ENCODE measurements at regions not wholly inside any gene's neighbourhood (a gene's known extent, or its start where the extent isn't known, plus 50 kb on each side); places are given as distances from the start of the nearest gene placed in this dataset.
"Not testable (repeated sequence)": the region's sequence is repeated elsewhere in the genome, so short reads cannot be mapped to it uniquely, and the experiment has no call there.

DNA sequence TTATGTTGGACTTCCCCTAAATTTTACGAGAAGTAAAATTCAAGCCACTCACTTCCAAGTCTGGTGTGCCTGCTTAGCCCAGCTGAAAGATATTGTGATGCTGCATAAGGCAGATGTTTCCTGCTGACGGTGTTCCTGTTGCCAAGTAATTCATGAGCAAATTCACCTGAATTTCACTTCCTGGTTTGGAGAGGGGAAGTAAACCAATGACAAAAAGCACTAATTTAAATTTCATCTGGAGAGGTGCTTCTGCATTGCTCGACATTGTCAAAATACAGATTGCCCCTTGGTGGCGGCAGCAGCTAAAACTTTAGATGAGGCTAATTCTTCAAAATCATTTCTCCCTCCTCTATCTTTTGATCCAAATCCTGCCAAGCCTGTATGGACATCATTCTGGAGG is 281.1 kb downstream of the AACS start:
- no peaks in the 10 kb centered on the region for H3K36me3 Mint-ChIP-seq (ENCODE audit: unreplicated experiment)
- no peaks in the 10 kb centered on the region for H3K4me1 Mint-ChIP-seq (ENCODE audit: unreplicated experiment)
- no peak for DNase-seq (ENCODE audit: extremely low spot score, unreplicated experiment)
- TF ChIP-seq, protein P1, sequence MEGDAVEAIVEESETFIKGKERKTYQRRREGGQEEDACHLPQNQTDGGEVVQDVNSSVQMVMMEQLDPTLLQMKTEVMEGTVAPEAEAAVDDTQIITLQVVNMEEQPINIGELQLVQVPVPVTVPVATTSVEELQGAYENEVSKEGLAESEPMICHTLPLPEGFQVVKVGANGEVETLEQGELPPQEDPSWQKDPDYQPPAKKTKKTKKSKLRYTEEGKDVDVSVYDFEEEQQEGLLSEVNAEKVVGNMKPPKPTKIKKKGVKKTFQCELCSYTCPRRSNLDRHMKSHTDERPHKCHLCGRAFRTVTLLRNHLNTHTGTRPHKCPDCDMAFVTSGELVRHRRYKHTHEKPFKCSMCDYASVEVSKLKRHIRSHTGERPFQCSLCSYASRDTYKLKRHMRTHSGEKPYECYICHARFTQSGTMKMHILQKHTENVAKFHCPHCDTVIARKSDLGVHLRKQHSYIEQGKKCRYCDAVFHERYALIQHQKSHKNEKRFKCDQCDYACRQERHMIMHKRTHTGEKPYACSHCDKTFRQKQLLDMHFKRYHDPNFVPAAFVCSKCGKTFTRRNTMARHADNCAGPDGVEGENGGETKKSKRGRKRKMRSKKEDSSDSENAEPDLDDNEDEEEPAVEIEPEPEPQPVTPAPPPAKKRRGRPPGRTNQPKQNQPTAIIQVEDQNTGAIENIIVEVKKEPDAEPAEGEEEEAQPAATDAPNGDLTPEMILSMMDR (IDR thresholded peaks at IDR 0.05) = no peak
- no peaks in the 10 kb centered on the region for H3K27me3 Mint-ChIP-seq (ENCODE audit: unreplicated experiment)
- H3K27ac Mint-ChIP-seq (ENCODE audit: unreplicated experiment) = no peak overlapping the region
- H3K9me3 Mint-ChIP-seq (ENCODE audit: unreplicated experiment) = no peaks in the 10 kb centered on the region
- H3K4me3 Mint-ChIP-seq (ENCODE audit: unreplicated experiment) = no peak overlapping the region

DNA sequence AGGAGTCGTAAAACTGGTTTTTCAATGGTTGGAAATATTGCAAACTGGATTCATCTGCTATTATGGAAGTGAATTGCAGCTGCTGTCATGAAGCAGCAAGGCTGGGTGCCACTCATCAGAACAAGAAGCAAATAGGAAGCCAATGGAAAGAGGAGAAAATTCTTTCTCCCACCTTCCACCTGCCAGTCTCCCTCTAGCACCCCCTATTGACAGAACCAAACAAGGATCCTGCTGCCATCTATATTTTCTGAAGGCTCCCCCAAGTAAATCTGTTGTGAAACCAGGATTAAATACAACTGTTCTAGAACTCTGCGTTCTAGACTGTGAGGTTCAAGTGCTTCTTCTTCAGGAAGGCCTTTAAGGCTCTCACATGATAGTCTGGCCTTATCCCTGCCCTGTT is 286.6 kb downstream of the AACS start:
- Mint-ChIP-seq H3K4me3 (ENCODE audit: unreplicated experiment) (no peak overlapping the region), H3K27me3 (ENCODE audit: unreplicated experiment) (no peaks in the 10 kb centered on the region), H3K4me1 (ENCODE audit: unreplicated experiment) (no peaks in the 10 kb centered on the region), H3K9me3 (ENCODE audit: unreplicated experiment) (peaks cover 5% of the 10 kb centered on the region), H3K27ac (ENCODE audit: unreplicated experiment) (no peak overlapping the region), H3K36me3 (ENCODE audit: unreplicated experiment) (no peaks in the 10 kb centered on the region)
- TF ChIP-seq, protein P1 (IDR thresholded peaks at IDR 0.05) = no peak
- no peak for DNase-seq (ENCODE audit: extremely low spot score, unreplicated experiment)

DNA sequence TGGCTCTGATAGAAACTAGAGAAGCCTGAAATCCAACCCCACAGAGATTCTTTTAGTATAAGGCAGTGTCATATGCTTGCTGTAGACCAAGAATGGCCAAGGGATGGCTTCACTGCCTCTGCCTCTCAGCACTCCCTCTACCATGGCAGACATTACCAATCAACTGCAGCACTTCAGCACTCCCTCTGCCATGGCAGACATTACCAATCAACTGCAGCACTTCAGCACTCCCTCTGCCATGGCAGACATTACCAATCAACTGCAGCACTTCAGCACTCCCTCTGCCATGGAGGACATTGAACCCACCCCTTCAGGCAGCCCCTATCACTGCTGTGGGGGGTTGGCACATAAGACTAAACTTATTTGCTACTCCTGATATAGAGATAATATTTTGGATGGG is 287.8 kb downstream of the AACS start:
- not testable (repeated sequence) for H3K27ac Mint-ChIP-seq (ENCODE audit: unreplicated experiment); H3K9me3 Mint-ChIP-seq (ENCODE audit: unreplicated experiment); H3K36me3 Mint-ChIP-seq (ENCODE audit: unreplicated experiment); H3K4me1 Mint-ChIP-seq (ENCODE audit: unreplicated experiment); DNase-seq (ENCODE audit: extremely low spot score, unreplicated experiment); H3K27me3 Mint-ChIP-seq (ENCODE audit: unreplicated experiment); H3K4me3 Mint-ChIP-seq (ENCODE audit: unreplicated experiment)

DNA sequence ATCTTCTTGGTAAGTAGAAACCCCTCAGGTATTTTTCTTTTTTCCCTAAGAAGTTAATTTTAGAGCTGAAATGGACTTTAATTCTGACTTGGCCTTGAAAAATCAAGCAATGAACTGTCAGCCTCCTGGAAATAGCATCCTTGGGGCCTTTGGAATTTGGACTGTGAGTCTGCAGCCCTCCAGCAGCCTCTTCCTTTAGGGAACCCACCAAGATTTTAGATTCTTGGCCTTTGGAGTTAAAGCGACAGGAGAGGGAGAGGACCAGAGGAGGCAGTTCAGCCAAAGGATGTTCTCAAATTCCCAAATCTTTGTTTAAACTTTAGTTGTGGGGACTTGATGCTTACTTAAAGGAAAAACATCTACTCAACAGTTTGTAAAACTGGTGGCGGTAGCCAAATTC is 288.6 kb downstream of the AACS start:
- TF ChIP-seq, protein P1 (IDR thresholded peaks at IDR 0.05) = no peak
- no peak overlapping the region for H3K27ac Mint-ChIP-seq (ENCODE audit: unreplicated experiment)
- H3K27me3 Mint-ChIP-seq (ENCODE audit: unreplicated experiment) = no peaks in the 10 kb centered on the region
- no peaks in the 10 kb centered on the region for H3K4me1 Mint-ChIP-seq (ENCODE audit: unreplicated experiment)
- DNase-seq (ENCODE audit: extremely low spot score, unreplicated experiment) = no peak
- H3K36me3 Mint-ChIP-seq (ENCODE audit: unreplicated experiment) = no peaks in the 10 kb centered on the region
- peaks cover 5% of the 10 kb centered on the region for H3K9me3 Mint-ChIP-seq (ENCODE audit: unreplicated experiment)
- no peak overlapping the region for H3K4me3 Mint-ChIP-seq (ENCODE audit: unreplicated experiment)

DNA sequence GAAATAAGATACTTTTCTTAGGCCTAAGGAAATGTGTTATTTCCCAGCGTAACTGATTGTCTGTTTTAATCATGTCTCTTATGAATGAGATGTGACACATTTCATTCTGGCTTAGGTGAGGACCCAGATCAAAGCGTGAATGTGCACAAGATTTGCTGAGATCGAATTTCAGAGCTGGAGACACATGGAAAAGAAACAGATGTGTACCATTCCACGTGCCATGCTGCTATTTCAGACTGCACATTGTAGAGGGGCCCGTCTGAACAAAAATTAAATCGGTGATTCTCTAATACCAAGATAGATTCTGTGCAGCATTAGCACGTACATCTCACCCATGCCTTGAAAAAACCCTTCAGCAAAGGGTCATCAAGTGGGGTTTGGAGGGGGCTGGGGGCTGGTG is 290.4 kb downstream of the AACS start:
- TF ChIP-seq, protein P1 (IDR thresholded peaks at IDR 0.05) = no peak
- peaks cover 5% of the 10 kb centered on the region for H3K9me3 Mint-ChIP-seq (ENCODE audit: unreplicated experiment)
- H3K27ac Mint-ChIP-seq (ENCODE audit: unreplicated experiment) = no peak overlapping the region
- H3K4me3 Mint-ChIP-seq (ENCODE audit: unreplicated experiment) = no peak overlapping the region
- no peaks in the 10 kb centered on the region for H3K36me3 Mint-ChIP-seq (ENCODE audit: unreplicated experiment)
- no peaks in the 10 kb centered on the region for H3K27me3 Mint-ChIP-seq (ENCODE audit: unreplicated experiment)
- no peak for DNase-seq (ENCODE audit: extremely low spot score, unreplicated experiment)
- H3K4me1 Mint-ChIP-seq (ENCODE audit: unreplicated experiment) = no peaks in the 10 kb centered on the region

DNA sequence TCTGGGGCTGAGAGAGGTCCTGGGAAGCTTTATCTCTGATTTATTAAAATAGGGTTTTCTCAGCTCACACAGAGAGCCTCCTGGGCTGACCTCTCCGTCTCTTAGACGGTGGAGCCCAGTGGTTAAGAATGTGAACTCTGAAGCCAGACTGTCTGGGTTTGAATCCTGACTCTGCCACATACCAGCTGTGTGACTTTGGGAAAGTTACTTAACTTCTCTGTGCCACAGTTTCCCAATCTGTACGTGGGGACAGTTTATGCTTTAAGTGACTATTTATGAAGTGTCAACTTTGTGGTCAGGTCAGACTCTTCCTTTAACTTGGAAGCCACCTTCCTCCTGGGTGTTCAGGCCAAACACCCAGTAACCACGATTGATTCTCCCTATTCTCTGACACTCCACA is 290.9 kb downstream of the AACS start:
- no peak for DNase-seq (ENCODE audit: extremely low spot score, unreplicated experiment)
- Mint-ChIP-seq H3K9me3 (ENCODE audit: unreplicated experiment) (peaks cover 5% of the 10 kb centered on the region), H3K27ac (ENCODE audit: unreplicated experiment) (no peak overlapping the region), H3K4me3 (ENCODE audit: unreplicated experiment) (no peak overlapping the region), H3K36me3 (ENCODE audit: unreplicated experiment) (no peaks in the 10 kb centered on the region), H3K4me1 (ENCODE audit: unreplicated experiment) (no peaks in the 10 kb centered on the region), H3K27me3 (ENCODE audit: unreplicated experiment) (no peaks in the 10 kb centered on the region)
- TF ChIP-seq, protein P1 (IDR thresholded peaks at IDR 0.05) = no peak

Data from osteocyte (in vitro differentiated cells).